Ishikawa (cell line): ENCODE measurements at regions not wholly inside any gene's neighbourhood (a gene's known extent, or its start where the extent isn't known, plus 50 kb on each side); places are given as distances from the start of the nearest gene placed in this dataset.
A peak's percentile ranks its signal among the peaks of the same experiment; 100 is the strongest.

ENCODE experiments used
- CEBPB ChIP-seq: IDR thresholded peaks from 2 replicates; pipeline ENCODE4 v1.6.1; 2012
- CREB1 ChIP-seq: IDR thresholded peaks from 2 replicates; pipeline ENCODE4 v1.6.1; 2012; ENCODE audit warnings: low read depth
- EP300 ChIP-seq: IDR thresholded peaks from 2 replicates; pipeline ENCODE4 v1.6.1; 2012; ENCODE audit warnings: borderline replicate concordance
- MAX ChIP-seq: IDR thresholded peaks from 2 replicates; pipeline ENCODE4 v1.6.1; 2012
- NFIC ChIP-seq: IDR thresholded peaks from 2 replicates; pipeline ENCODE4 v1.6.1; 2012
- RAD21 ChIP-seq: IDR thresholded peaks from 2 replicates; pipeline ENCODE4 v1.6.1; 2012; ENCODE audit warnings: low read depth
- REST ChIP-seq: IDR thresholded peaks from 2 replicates; pipeline ENCODE4 v1.6.1; 2012; ENCODE audit warnings: low read depth, mild to moderate bottlenecking
- TAF1 ChIP-seq: IDR thresholded peaks from 2 replicates; pipeline ENCODE4 v1.6.1; 2012; ENCODE audit warnings: low read depth, mild to moderate bottlenecking
- TCF12 ChIP-seq: IDR thresholded peaks from 2 replicates; pipeline ENCODE4 v1.6.1; 2012; ENCODE audit warnings: low read depth
- TEAD4 ChIP-seq: IDR thresholded peaks from 2 replicates; pipeline ENCODE4 v1.6.1; 2012
- USF1 ChIP-seq: IDR thresholded peaks from 2 replicates; pipeline ENCODE4 v1.6.1; 2012
- YY1 ChIP-seq: IDR thresholded peaks from 2 replicates; pipeline ENCODE4 v1.6.1; 2012; ENCODE audit warnings: low read depth

- no peak for TF ChIP-seq CEBPB
- peak; percentile 66; the same call in 1 of the 2 replicates for TF ChIP-seq EP300
- no peak for TF ChIP-seq TEAD4
- TF ChIP-seq TCF12: peak; percentile 20; the same call in 1 of the 2 replicates
- TF ChIP-seq REST: no peak
- TF ChIP-seq NFIC: peak; percentile 29; the same call in 1 of the 2 replicates
- peak; percentile 32; the same call in 1 of the 2 replicates for TF ChIP-seq CREB1
- 0 out of 2 replicates have a peak, but pooled peaks have one; percentile 21 for TF ChIP-seq USF1
- peak; percentile 42; the same call in 1 of the 2 replicates for TF ChIP-seq MAX
- TF ChIP-seq YY1: no peak
- TF ChIP-seq TAF1: no peak
- no peak for TF ChIP-seq RAD21
Measured at GRCh38 chr6:133609415-133610226, 279.3 kb upstream of the TCF21 start.
